GM12873 (cell line): ENCODE measurements at regions not wholly inside any gene's neighbourhood (a gene's known extent, or its start where the extent isn't known, plus 50 kb on each side); places are given as distances from the start of the nearest gene placed in this dataset.
A peak's percentile ranks its signal among the peaks of the same experiment; 100 is the strongest.

ENCODE experiments used
- TF ChIP-seq, protein P1 (sequence below): IDR thresholded peaks from 2 replicates; pipeline ENCODE4 v1.5.1; 2012; ENCODE audit warnings: low read depth, mild to moderate bottlenecking, moderate library complexity, low read length, control low read depth; ENCODE audit not compliant: insufficient read depth; ENCODE audit errors: missing control alignments

DNA sequence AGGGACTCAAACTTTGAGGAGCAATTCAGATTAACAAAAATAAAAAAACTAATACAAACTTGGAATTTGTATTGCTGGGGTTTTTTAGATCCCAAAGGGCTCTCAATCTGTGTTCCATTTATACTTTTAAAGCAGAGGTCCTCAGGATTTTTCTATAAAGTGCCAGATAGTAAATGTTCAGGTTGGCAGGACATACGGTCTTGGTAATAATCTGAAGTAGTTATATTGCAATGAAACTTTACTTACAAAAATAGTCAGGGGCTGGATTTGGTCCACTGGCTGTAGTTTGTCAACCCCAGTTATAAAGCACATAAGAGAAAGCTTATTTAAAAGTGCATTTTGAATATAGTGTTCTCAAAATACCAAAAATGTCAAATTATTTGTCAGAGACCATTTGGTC, 164.1 kb upstream of the CTSO start:
- TF ChIP-seq, protein P1, sequence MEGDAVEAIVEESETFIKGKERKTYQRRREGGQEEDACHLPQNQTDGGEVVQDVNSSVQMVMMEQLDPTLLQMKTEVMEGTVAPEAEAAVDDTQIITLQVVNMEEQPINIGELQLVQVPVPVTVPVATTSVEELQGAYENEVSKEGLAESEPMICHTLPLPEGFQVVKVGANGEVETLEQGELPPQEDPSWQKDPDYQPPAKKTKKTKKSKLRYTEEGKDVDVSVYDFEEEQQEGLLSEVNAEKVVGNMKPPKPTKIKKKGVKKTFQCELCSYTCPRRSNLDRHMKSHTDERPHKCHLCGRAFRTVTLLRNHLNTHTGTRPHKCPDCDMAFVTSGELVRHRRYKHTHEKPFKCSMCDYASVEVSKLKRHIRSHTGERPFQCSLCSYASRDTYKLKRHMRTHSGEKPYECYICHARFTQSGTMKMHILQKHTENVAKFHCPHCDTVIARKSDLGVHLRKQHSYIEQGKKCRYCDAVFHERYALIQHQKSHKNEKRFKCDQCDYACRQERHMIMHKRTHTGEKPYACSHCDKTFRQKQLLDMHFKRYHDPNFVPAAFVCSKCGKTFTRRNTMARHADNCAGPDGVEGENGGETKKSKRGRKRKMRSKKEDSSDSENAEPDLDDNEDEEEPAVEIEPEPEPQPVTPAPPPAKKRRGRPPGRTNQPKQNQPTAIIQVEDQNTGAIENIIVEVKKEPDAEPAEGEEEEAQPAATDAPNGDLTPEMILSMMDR: no peak

DNA sequence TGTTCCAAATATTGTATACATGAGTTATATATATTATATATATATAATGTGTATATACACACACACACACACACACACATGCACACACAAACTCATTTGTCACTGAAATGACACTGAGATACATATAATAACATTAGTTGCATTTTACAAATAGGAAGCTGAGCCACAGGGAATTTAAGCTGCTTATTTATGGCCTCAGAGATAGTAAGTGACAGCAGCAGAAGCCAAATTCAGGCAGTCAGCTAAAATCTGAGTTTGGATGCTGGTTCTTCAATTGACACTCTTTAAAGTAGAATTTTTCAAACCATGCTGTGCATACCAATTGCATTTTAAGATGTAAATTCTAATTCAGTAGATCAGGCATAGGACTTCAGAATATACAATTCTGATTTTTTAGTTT, 163.3 kb upstream of the CTSO start:
- TF ChIP-seq, protein P1: no peak

DNA sequence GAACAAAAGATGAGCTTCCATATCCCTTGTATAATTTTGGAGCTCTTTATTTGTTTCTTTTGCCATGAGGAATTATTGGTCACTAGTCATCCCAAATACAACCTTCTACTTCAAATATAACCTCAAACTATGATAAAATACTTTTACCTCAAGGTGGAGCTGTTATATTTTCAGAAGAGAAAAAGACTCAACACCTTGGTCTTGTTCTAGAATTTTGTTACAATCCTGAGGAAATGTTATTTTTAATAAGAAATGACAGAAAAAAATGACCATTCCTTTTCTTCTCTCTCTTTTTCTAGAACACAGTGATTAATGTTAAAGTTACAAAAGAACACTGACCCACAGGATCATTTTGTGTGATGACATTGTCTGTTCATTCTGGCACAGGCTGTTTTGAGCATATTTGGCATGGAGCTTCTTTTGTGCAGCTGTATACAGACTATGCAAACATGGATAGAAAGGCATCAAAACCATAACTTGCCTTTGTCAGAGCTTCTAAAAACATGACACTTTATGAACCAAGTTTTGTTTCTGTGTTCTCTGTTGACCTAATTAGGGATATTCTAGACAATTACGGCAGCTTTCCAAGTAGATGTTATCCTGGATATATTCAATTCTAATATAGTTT, 159.6 kb upstream of the CTSO start:
- TF ChIP-seq, protein P1: no peak

DNA sequence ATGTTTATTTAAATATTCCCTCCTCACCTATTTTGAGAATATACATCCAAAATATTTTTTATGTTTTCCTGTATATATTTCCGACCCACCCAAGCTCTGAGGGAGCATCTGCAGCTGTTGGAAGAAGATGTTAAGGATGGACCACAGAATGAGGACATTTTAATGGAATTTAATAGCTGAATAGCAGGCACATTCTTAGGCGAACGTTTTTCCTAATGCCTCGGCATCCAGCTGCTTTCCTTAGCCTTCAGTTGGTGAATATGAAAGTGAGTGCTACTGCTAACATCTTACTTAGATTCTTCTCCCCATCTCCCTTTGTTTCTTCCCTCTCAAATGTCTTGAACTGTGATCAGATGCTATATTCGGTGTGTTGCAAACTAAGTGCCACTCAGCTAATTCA, 158.0 kb upstream of the CTSO start:
- TF ChIP-seq, protein P1: no peak

DNA sequence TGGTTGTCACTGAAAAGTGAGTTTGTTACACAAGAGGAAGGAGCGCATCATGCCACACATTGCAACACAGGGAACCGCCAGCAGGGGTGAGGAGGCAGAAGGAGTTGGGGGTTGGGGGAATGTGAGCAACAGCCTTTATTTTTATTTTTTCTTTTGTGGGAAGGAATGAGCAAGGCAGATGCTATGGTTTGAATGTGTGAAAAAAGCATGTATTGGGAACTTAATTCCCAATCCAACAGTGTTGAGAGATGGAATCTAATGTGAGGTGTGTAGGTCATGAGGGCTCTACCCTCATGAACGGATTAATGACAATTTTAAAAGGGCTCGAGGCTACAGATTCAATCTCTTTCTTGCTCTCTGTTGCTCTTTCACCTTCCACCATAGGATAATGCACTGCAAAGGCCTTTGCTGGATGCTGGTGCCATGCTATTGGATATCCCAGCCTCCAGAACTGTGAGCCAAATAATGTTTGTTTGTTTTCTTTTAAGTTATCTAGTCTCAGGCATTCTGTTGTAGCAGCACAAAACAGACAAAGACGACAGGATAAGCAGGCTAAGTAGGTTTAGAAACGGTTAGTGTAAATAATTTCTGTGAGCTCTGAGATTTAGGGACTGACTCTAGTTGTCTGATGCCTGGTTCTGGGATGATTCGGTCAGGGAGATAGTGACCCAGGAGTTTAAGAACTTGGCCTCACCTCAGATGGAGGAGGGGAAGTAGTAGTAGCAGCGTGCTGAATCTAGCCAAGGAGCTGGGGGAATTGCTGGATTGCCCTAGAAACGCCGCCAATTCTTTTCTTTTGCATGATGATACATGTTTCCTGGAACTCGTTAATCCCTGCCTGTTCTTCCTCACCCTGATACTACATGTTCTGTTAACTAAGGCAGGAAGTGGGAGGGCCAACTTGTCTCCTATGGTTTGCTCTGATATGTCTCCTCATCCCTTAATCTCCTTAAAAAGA, 156.6 kb upstream of the CTSO start:
- TF ChIP-seq, protein P1: peak; percentile 49

DNA sequence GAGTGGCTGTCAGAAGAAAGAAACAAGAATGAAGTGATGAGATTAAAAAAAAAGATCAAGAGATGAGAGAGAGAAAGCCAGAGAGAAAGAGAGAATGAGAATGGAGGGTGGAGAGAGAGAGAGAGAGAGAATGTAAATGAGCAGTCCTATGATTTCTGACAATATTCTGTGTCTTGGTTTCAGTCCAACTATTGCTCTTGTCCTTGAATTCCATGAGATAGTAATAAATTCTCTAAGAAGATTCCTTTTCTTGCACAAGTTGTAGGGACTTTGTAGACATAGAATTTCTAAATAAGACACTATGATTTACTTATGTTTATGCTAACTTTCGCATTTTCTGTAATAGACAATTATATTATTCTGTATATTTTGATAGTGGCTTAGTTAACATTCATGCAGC, 149.6 kb upstream of the CTSO start:
- TF ChIP-seq, protein P1: no peak

DNA sequence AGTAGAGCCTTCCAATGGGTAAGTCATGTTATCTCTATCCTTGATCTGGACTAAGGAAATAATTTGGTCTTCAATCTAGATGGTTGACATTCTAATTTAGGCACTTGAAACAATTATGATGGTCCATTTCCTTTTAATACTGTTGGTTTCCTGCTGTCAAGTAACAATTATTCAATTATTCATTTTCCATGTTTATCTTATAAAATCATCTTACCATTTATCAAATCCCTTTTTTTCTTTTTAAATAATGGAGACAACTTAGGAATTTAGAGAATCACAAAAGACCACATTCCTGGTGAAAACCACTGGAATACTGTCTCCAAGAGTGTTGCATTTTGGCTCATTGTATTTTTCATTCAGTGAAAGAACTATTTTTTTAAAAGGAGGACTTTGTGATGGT, 148.7 kb upstream of the CTSO start:
- TF ChIP-seq, protein P1: no peak
